ENCODE measurements at regions not wholly inside any gene's neighbourhood (a gene's known extent, or its start where the extent isn't known, plus 50 kb on each side); places are given as distances from the start of the nearest gene placed in this dataset.
"Not testable (repeated sequence)": the region's sequence is repeated elsewhere in the genome, so short reads cannot be mapped to it uniquely, and the experiment has no call there.

DNA sequence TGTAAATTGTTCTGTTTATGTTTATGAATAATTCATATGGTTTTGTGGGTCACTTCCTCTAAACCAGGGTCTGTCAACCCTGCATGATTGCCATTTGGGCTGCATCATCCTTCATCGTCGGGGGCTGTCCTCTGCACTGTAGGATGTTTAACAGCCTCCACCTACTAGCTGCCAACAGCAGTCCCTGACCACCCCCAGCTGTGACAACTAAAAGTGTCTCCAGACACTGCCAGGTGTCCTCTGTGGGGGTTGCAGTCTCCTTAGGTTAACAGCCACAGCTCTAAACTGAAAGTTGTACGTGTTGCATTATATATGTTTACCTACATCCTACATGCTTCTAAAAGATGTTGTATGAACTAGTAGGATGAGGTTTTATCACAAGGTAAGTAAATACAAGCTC is 113.1 kb downstream of the LAT start:
- SMC1A ChIA-PET (ENCODE audit: uncharacterized antibody, unreplicated experiment); POLR2A ChIA-PET; H3K36me3 ChIP-seq (ENCODE audit: control insufficient read depth in 2 of 2, insufficient read depth in 2 of 2, low read length in 1 of 2); H3K9me3 ChIP-seq (replicated peaks; ENCODE audit: control insufficient read depth, insufficient read depth, low read length); H3K4me1 ChIP-seq (ENCODE audit: control insufficient read depth, insufficient read depth, low read length); H3K27me3 ChIP-seq (replicated peaks in 1 of 2; ENCODE audit: control insufficient read depth in 2 of 2, insufficient read depth in 2 of 2, low read length in 1 of 2); FAIRE-seq; H3K4me3 ChIP-seq; H3K4me2 ChIP-seq (ENCODE audit: control insufficient read depth, insufficient read depth); H2AFZ ChIP-seq (ENCODE audit: control insufficient read depth, low read depth, low read length); RAD21 ChIA-PET (ENCODE audit: unreplicated experiment); intact Hi-C loops (cut with micrococcal nuclease; ENCODE audit: unreplicated experiment); H4K20me1 ChIP-seq (ENCODE audit: control insufficient read depth, insufficient read depth); in situ Hi-C loops (cut with MboI); BruUV-seq (replicated peaks); H3K9ac ChIP-seq (ENCODE audit: control insufficient read depth, insufficient read depth, low read length); DNase-seq (ENCODE audit: low read depth, low spot score); H3K79me2 ChIP-seq (ENCODE audit: control insufficient read depth, insufficient read depth, low read length); CTCF ChIA-PET; H3K27ac ChIP-seq (ENCODE audit: control insufficient read depth, insufficient read depth): not testable (repeated sequence)
- WGBS (ENCODE audit: insufficient coverage, insufficient replicate concordance, low lambda C conversion rate, missing lambda C conversion rate) = 100% methylated on average over 1 of the region's 3 CpGs
- ATAC-seq = peak; percentile 51

DNA sequence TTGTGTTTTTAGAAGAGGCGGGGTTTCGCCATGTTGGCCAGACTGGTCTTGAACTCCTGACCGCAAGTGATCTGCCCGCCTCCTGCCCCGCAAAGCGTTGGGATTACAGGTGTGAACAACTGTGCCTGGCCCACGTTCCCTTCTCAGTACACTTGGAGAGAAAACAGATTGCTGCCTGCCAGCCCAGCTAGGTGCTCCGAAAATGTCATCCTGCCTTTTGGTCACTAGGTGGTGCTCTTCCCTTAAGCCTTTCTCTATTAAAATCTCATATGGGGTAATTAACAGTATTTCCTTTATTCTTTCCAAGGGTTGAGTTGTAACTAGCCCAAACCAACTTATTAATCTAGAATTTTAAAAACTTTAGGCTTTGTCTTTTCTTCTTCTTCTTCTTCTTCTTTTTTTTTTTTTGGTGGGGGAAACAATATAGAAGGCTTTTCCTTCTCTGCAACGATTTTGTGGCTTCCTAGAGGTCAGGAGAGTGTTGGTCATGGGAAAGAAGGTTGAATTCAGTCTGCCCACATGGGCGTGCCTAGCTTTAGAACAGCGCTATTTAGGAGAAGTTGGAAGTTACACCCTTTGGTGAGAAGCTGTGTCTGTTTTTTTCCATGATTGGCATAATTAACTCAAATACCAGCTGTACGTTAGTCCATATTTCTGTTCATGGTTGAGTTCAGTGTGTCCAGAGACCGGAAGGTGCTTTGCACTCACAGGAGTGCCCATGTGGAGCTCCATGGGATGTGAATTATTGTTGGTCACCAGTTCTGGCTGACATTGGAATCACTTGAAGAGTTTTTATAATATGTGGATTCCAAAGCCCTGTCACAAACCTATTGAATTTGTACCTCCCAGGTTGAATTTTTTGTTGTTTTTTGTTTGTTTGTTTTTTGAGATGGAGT is 110.1 kb downstream of the LAT start:
- H3K4me2 ChIP-seq (ENCODE audit: control insufficient read depth, insufficient read depth); H3K27me3 ChIP-seq (replicated peaks in 1 of 2; ENCODE audit: control insufficient read depth in 2 of 2, insufficient read depth in 2 of 2, low read length in 1 of 2); H3K9me3 ChIP-seq (replicated peaks; ENCODE audit: control insufficient read depth, insufficient read depth, low read length); POLR2A ChIA-PET; SMC1A ChIA-PET (ENCODE audit: uncharacterized antibody, unreplicated experiment); H4K20me1 ChIP-seq (ENCODE audit: control insufficient read depth, insufficient read depth); H3K27ac ChIP-seq (ENCODE audit: control insufficient read depth, insufficient read depth); RAD21 ChIA-PET (ENCODE audit: unreplicated experiment); BruUV-seq (replicated peaks); intact Hi-C loops (cut with micrococcal nuclease; ENCODE audit: unreplicated experiment); H3K36me3 ChIP-seq (ENCODE audit: control insufficient read depth in 2 of 2, insufficient read depth in 2 of 2, low read length in 1 of 2); H3K4me3 ChIP-seq; H2AFZ ChIP-seq (ENCODE audit: control insufficient read depth, low read depth, low read length); DNase-seq (ENCODE audit: low read depth, low spot score); H3K4me1 ChIP-seq (ENCODE audit: control insufficient read depth, insufficient read depth, low read length); FAIRE-seq; H3K79me2 ChIP-seq (ENCODE audit: control insufficient read depth, insufficient read depth, low read length); in situ Hi-C loops (cut with MboI); H3K9ac ChIP-seq (ENCODE audit: control insufficient read depth, insufficient read depth, low read length): not testable (repeated sequence)
- peak; percentile 90 for ATAC-seq
- CTCF ChIA-PET = interaction anchor here (0.6 kb wide), 1 partner anchor 834 kb away, joined by 3 read pairs; no protein-coding TSS in a partner anchor
- 23% methylated on average over 10 of the region's 13 CpGs for WGBS (ENCODE audit: insufficient coverage, insufficient replicate concordance, low lambda C conversion rate, missing lambda C conversion rate)

DNA sequence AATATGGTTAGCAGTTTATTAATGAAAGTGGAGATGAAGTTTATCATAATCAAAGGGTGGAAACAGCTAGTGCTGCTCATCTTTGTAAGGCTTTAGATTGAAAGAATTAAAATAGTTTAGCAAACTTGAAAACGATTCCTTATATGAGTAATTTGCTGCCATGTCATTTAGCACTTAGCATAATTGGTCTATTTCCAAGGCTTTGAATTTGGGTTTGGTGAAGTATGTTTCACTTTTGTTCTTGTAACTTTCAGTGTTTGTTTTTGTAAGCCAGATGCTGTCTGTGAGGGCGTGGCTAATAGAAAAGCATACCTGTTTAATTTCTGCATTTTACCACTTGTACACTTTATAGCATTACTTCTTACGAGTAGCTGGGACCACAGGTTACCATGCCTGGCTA is 109.5 kb downstream of the LAT start:
- H3K4me3 ChIP-seq; SMC1A ChIA-PET (ENCODE audit: uncharacterized antibody, unreplicated experiment); H3K79me2 ChIP-seq (ENCODE audit: control insufficient read depth, insufficient read depth, low read length); H4K20me1 ChIP-seq (ENCODE audit: control insufficient read depth, insufficient read depth); DNase-seq (ENCODE audit: low read depth, low spot score); H3K4me2 ChIP-seq (ENCODE audit: control insufficient read depth, insufficient read depth); H3K9ac ChIP-seq (ENCODE audit: control insufficient read depth, insufficient read depth, low read length); H3K36me3 ChIP-seq (ENCODE audit: control insufficient read depth in 2 of 2, insufficient read depth in 2 of 2, low read length in 1 of 2); BruUV-seq (replicated peaks); H3K9me3 ChIP-seq (replicated peaks; ENCODE audit: control insufficient read depth, insufficient read depth, low read length); H3K27me3 ChIP-seq (replicated peaks in 1 of 2; ENCODE audit: control insufficient read depth in 2 of 2, insufficient read depth in 2 of 2, low read length in 1 of 2); RAD21 ChIA-PET (ENCODE audit: unreplicated experiment); CTCF ChIA-PET; POLR2A ChIA-PET; H3K4me1 ChIP-seq (ENCODE audit: control insufficient read depth, insufficient read depth, low read length); H3K27ac ChIP-seq (ENCODE audit: control insufficient read depth, insufficient read depth); H2AFZ ChIP-seq (ENCODE audit: control insufficient read depth, low read depth, low read length); FAIRE-seq; intact Hi-C loops (cut with micrococcal nuclease; ENCODE audit: unreplicated experiment); in situ Hi-C loops (cut with MboI): not testable (repeated sequence)
- peak; percentile 76 for ATAC-seq
- WGBS (ENCODE audit: insufficient coverage, insufficient replicate concordance, low lambda C conversion rate, missing lambda C conversion rate) = 0% methylated on average over 3 of the region's 3 CpGs

DNA sequence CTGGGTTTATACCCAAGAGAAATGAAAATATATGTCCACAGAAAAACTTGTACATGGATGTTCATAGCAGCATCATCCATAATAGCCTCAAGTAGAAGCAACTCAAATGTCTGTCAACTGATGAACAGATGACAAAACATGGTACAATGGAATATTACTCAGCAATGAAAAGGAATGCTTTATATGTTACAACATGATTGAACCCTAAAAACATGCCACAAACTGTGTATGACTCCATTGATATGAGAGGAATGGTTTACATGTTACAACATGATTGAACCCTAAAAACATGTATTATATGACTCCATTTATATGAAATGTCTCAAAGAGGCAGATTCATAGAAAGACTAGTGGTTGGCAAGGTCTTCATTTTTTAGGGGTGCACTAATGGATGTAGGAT is 104.8 kb downstream of the LAT start:
- H3K27ac ChIP-seq (ENCODE audit: control insufficient read depth, insufficient read depth); ATAC-seq; H3K79me2 ChIP-seq (ENCODE audit: control insufficient read depth, insufficient read depth, low read length); H3K4me2 ChIP-seq (ENCODE audit: control insufficient read depth, insufficient read depth); H3K4me3 ChIP-seq; H4K20me1 ChIP-seq (ENCODE audit: control insufficient read depth, insufficient read depth); H3K36me3 ChIP-seq (ENCODE audit: control insufficient read depth in 2 of 2, insufficient read depth in 2 of 2, low read length in 1 of 2); BruUV-seq (replicated peaks); CTCF ChIA-PET; intact Hi-C loops (cut with micrococcal nuclease; ENCODE audit: unreplicated experiment); H3K27me3 ChIP-seq (replicated peaks in 1 of 2; ENCODE audit: control insufficient read depth in 2 of 2, insufficient read depth in 2 of 2, low read length in 1 of 2); H3K9ac ChIP-seq (ENCODE audit: control insufficient read depth, insufficient read depth, low read length); DNase-seq (ENCODE audit: low read depth, low spot score); H2AFZ ChIP-seq (ENCODE audit: control insufficient read depth, low read depth, low read length); SMC1A ChIA-PET (ENCODE audit: uncharacterized antibody, unreplicated experiment); in situ Hi-C loops (cut with MboI); FAIRE-seq; POLR2A ChIA-PET; H3K9me3 ChIP-seq (replicated peaks; ENCODE audit: control insufficient read depth, insufficient read depth, low read length); H3K4me1 ChIP-seq (ENCODE audit: control insufficient read depth, insufficient read depth, low read length); RAD21 ChIA-PET (ENCODE audit: unreplicated experiment): not testable (repeated sequence)

Data from GM12878 (cell line).